K562 (cell line): ENCODE measurements at regions not wholly inside any gene's neighbourhood (a gene's known extent, or its start where the extent isn't known, plus 50 kb on each side); places are given as distances from the start of the nearest gene placed in this dataset.

Source experiments
- ATAC-seq: fragments of 200-7000 bp; cut with Tn5 transposase; 3 replicates; pipeline ENCODE4 v1.9.1; 2020; ENCODE audit warnings: moderate library complexity
- BruUV-seq: library from RNA; stranded (reverse); fragments of 400-500 nt; replicated peaks from 2 replicates; lab custom pipeline; 2021; lab: Mats Ljungman, UMichigan
- CTCF ChIA-PET: fragments of 300-600 bp; formaldehyde crosslinking; extraction: SDS; loops from one replicate; lab custom pipeline; 2021; ENCODE audit warnings: low intra/inter-chr PET ratio; lab: Yijun Ruan, JAX
- POLR2A ChIA-PET: fragments of 300-600, 350-650 bp; sonication (Branson Sonifier 250); formaldehyde crosslinking; extraction: SDS; loops from one replicate; lab custom pipeline; 2021; ENCODE audit warnings: antibody characterized with exemption, inconsistent platforms; lab: Yijun Ruan, JAX
- DNase-seq, 4 experiments: peaks; one replicate each; pipeline versions ENCODE4 v3.0.0 to v3.0.0-alpha.2; 2011 to 2018; ENCODE audit warnings: low spot score in 3 of 4, mixed read lengths in 3 of 4; ENCODE audit errors: extremely low read depth in 1 of 4
- FAIRE-seq: peaks from 2 replicates; lab custom pipeline; 2011; peaks lifted over from hg19 to GRCh38; lab: Jason Lieb, UNC
- H2AFZ ChIP-seq: 2 replicates; pipeline ENCODE4 v1.6.0; 2011; ENCODE audit warnings: low read depth, low read length, control low read depth, inconsistent platforms
- H3K27ac ChIP-seq: fragments of 200-600 bp; 3 replicates; pipeline ENCODE4 v1.8.0; 2011; ENCODE audit warnings: low read depth, mild to moderate bottlenecking, control low read depth, inconsistent platforms, low read length, moderate library complexity, mixed read lengths; ENCODE audit errors: extremely low read depth
- H3K27me3 ChIP-seq, 2 experiments: fragments of 300-600 bp in 1 of 2; 2 replicates in 1 of 2; 3 replicates in 1 of 2; pipeline versions ENCODE4 v1.6.0 to v1.8.0; 2011; ENCODE audit warnings: inconsistent platforms in 2 of 2, low read length in 2 of 2, mild to moderate bottlenecking in 1 of 2, mixed read lengths in 1 of 2, moderate library complexity in 1 of 2; ENCODE audit not compliant: control insufficient read depth in 2 of 2, insufficient read depth in 2 of 2
- H3K36me3 ChIP-seq: fragments of 300-600 bp; 3 replicates; pipeline ENCODE4 v1.8.0; 2011; ENCODE audit warnings: mild to moderate bottlenecking, low read length, inconsistent platforms; ENCODE audit not compliant: control insufficient read depth, insufficient read depth
- H3K4me1 ChIP-seq, 2 experiments: fragments of 200-600 bp in 1 of 2; replicated peaks in 1 of 2; 2 replicates in 1 of 2; 3 replicates in 1 of 2; pipeline versions ENCODE4 v1.5.1 to v1.8.0; 2011; ENCODE audit warnings: inconsistent platforms in 2 of 2, low read length in 2 of 2, mild to moderate bottlenecking in 1 of 2, mixed read lengths in 1 of 2, moderate library complexity in 1 of 2; ENCODE audit not compliant: control insufficient read depth in 2 of 2, insufficient read depth in 2 of 2
- H3K4me2 ChIP-seq: 2 replicates; pipeline ENCODE4 v1.6.1; 2011; ENCODE audit warnings: low read length, control low read depth, inconsistent platforms, mixed read lengths; ENCODE audit not compliant: insufficient read depth
- H3K4me3 ChIP-seq: fragments of 200-600 bp; sonication (generic), shearing (Covaris generic); 2 replicates; pipeline ENCODE4 v1.5.1; 2016; ENCODE audit warnings: control low read depth, inconsistent platforms
- H3K79me2 ChIP-seq: fragments of 200-600 bp; 3 replicates; pipeline ENCODE4 v1.8.0; 2011; ENCODE audit warnings: low read length, inconsistent platforms; ENCODE audit not compliant: control insufficient read depth, insufficient read depth
- H3K9ac ChIP-seq, 2 experiments: 2 replicates each; pipeline versions ENCODE4 v1.6.0 to v1.6.1; 2011; ENCODE audit warnings: low read depth in 2 of 2, low read length in 2 of 2, control low read depth in 1 of 2, inconsistent platforms in 1 of 2, mild to moderate bottlenecking in 1 of 2, mixed read lengths in 1 of 2; ENCODE audit not compliant: insufficient read depth in 1 of 2
- H3K9me1 ChIP-seq: one replicate; pipeline ENCODE4 v1.6.0; 2011; ENCODE audit warnings: inconsistent platforms, mild to moderate bottlenecking, low read length, moderate library complexity; ENCODE audit not compliant: control insufficient read depth, insufficient read depth
- H3K9me3 ChIP-seq: replicated peaks from 2 replicates; pipeline ENCODE4 v1.5.1; 2011; ENCODE audit warnings: low read depth, low read length, inconsistent platforms; ENCODE audit not compliant: control insufficient read depth, insufficient read depth
- H4K20me1 ChIP-seq: replicated peaks from 2 replicates; pipeline ENCODE4 v1.6.1; 2011; ENCODE audit warnings: low read length, inconsistent platforms, mixed read lengths; ENCODE audit not compliant: control insufficient read depth, insufficient read depth
- FIP1L1 ChIP-seq: fragments of 200-400 bp; formaldehyde crosslinking; IDR thresholded peaks from 2 replicates; pipeline ENCODE4 v1.6.1; 2018; ENCODE audit warnings: mild to moderate bottlenecking, low read depth, low read length; ENCODE audit not compliant: poor library complexity, severe bottlenecking
- ILF3 ChIP-seq: fragments of 450-650 bp; IDR thresholded peaks from 2 replicates; pipeline ENCODE4 v1.6.1; 2018; ENCODE audit warnings: antibody characterized with exemption, mild to moderate bottlenecking, moderate library complexity, borderline replicate concordance
- MBD1 ChIP-seq: fragments of 250-450 bp; sonication (Bioruptor Pico); IDR thresholded peaks from 2 replicates; pipeline ENCODE4 v1.8.0; 2022; ENCODE audit warnings: inconsistent platforms
- MEF2D ChIP-seq: conservative IDR thresholded peaks from 2 replicates; pipeline ENCODE4 v1.6.1; 2016; ENCODE audit warnings: low read depth, missing genetic modification characterization, missing compliant biosample characterization
- NFXL1 ChIP-seq: fragments of 450-650 bp; formaldehyde crosslinking; IDR thresholded peaks from 2 replicates; pipeline ENCODE4 v1.4.0; 2021; ENCODE audit warnings: mild to moderate bottlenecking
- NR4A1 ChIP-seq, 2 experiments: fragments of 250-450 bp in 1 of 2; fragments of 450-650 bp in 1 of 2; sonication (Bioruptor Pico) in 1 of 2; IDR thresholded peaks; 2 replicates each; pipeline versions ENCODE4 v1.4.0 to v1.6.1; 2016 to 2020; ENCODE audit warnings: mild to moderate bottlenecking in 2 of 2, missing compliant biosample characterization in 1 of 2, missing genetic modification characterization in 1 of 2, moderate library complexity in 1 of 2
- PURB ChIP-seq: sonication (generic); formaldehyde crosslinking; IDR thresholded peaks from 2 replicates; pipeline ENCODE4 v1.9.0; 2021; ENCODE audit warnings: low read depth, mild to moderate bottlenecking, missing genetic modification reagents
- SMARCE1 ChIP-seq: fragments of 450-650 bp; IDR thresholded peaks from 2 replicates; pipeline ENCODE4 v1.7.1; 2016; ENCODE audit warnings: mild to moderate bottlenecking
- ZBTB43 ChIP-seq: sonication (generic); formaldehyde crosslinking; IDR thresholded peaks from 2 replicates; pipeline ENCODE4 v1.8.0; 2023; ENCODE audit warnings: mild to moderate bottlenecking, missing genetic modification reagents
- ZSCAN29 ChIP-seq: fragments of 450-650 bp; IDR thresholded peaks from 2 replicates; pipeline ENCODE4 v1.6.1; 2017
- WGBS: fragments of 100-300 bp; shearing (Covaris generic); methylation state at CpG from one replicate; pipeline ENCODE4 v1.1.6; 2016; ENCODE audit warnings: low coverage, mixed read lengths; ENCODE audit not compliant: insufficient coverage; ENCODE audit errors: missing lambda C conversion rate; 5-methylcytosine and 5-hydroxymethylcytosine counted together
- in situ Hi-C: fragments of 300-500 bp; cut with MboI; formaldehyde crosslinking; loops from 4 replicates; pipeline ENCODE4 v1.15.0; 2018; ENCODE audit warnings: inconsistent platforms, mixed read lengths
- intact Hi-C: fragments of 100-400 bp; cut with micrococcal nuclease; formaldehyde crosslinking; loops from 2 replicates; pipeline ENCODE4 v1.14.2; 2022

GRCh38 chr7:25727446-25727845 is 424.6 kb upstream of the NFE2L3 start:
- in situ Hi-C loops: no loop called here
- no peak for ATAC-seq
- H3K9me1 ChIP-seq: no peaks in the 10 kb centered on the region
- no peaks in the 10 kb centered on the region for H3K36me3 ChIP-seq
- FAIRE-seq: no peak
- WGBS: 23% methylated on average over 2 of the region's 2 CpGs
- H3K4me2 ChIP-seq: no peak overlapping the region
- H3K4me3 ChIP-seq: no peak overlapping the region
- H2AFZ ChIP-seq: no peak overlapping the region
- H3K27ac ChIP-seq: no peak overlapping the region
- peaks cover 4 to 15% of the 10 kb centered on the region in 2 experiments; a peak in 4 of 5 replicates for H3K4me1 ChIP-seq
- no peak for DNase-seq
- CTCF ChIA-PET: no interaction called here
- no peaks in the 10 kb centered on the region for H3K79me2 ChIP-seq
- no peaks in the 10 kb centered on the region for H3K9me3 ChIP-seq
- BruUV-seq: no TSS peak
- 0 out of 5 replicates have a peak, but pooled peaks cover 0 to 4% of the 10 kb centered on the region in 2 experiments for H3K27me3 ChIP-seq
- POLR2A ChIA-PET: interaction anchor here (1.3 to 1.9 kb wide), 2 partner anchors 12 to 15 kb away, joined by 3 to 8 read pairs; no protein-coding TSS in a partner anchor
- intact Hi-C loops: no loop called here
- H4K20me1 ChIP-seq: no peaks in the 10 kb centered on the region
- TF ChIP-seq NFXL1 (no peak), ILF3 (no peak), SMARCE1 (no peak), NR4A1 (CRISPR knock-in tag; IDR thresholded peaks at IDR 0.05) (no peak), NR4A1 (tag; IDR thresholded peaks at IDR 0.05) (no peak), MEF2D (tag) (no peak), FIP1L1 (no peak), ZSCAN29 (no peak), PURB (CRISPR knock-in tag) (no peak), MBD1 (no peak), ZBTB43 (CRISPR knock-in tag) (no peak)
- no peak overlapping the region for H3K9ac ChIP-seq
